ENCODE measurements at regions not wholly inside any gene's neighbourhood (a gene's known extent, or its start where the extent isn't known, plus 50 kb on each side); places are given as distances from the start of the nearest gene placed in this dataset.

- no peaks in the 10 kb centered on the region for H3K9me3 ChIP-seq (ENCODE audit: severe bottlenecking)
- H3K27me3 ChIP-seq (ENCODE audit: insufficient read depth, low read depth, severe bottlenecking): peaks cover 9% of the 10 kb centered on the region
- no peak overlapping the region for H3K27ac ChIP-seq
- no peaks in the 10 kb centered on the region for H3K36me3 ChIP-seq
- TF ChIP-seq CTCF (IDR thresholded peaks at IDR 0.05; ENCODE audit: low read depth, low read length): no peak
- no peak for DNase-seq
- no peak overlapping the region for H3K4me3 ChIP-seq (ENCODE audit: low read depth, low read length)
Measured at GRCh38 chr6:54768494-54768893, 78.1 kb upstream of the FAM83B start.

DNA sequence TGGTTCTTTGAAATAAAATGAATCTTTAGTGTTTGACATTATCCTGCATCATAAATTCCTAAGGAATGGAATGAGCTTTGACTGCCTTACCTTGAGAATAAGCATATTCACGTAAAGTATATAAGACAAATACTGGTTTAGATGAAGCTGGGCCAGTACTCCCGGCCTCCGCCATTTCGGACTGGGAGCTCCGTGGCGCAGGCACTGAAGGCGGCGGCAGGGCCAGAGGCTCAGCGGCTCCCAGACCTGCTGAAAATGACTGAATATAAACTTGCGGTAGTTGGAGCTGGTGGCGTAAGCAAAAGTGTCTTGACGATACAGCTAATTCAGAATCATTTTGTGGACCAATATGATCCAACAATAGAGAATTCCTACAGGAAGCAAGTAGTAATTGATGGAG, 76.2 kb upstream of the FAM83B start:
- peaks cover 6% of the 10 kb centered on the region for H3K27me3 ChIP-seq (ENCODE audit: insufficient read depth, low read depth, severe bottlenecking)
- no peak overlapping the region for H3K27ac ChIP-seq
- no peaks in the 10 kb centered on the region for H3K9me3 ChIP-seq (ENCODE audit: severe bottlenecking)
- no peak for TF ChIP-seq CTCF (IDR thresholded peaks at IDR 0.05; ENCODE audit: low read depth, low read length)
- no peak for DNase-seq
- H3K4me3 ChIP-seq (ENCODE audit: low read depth, low read length): no peak overlapping the region
- H3K36me3 ChIP-seq: no peaks in the 10 kb centered on the region

- no peaks in the 10 kb centered on the region for H3K36me3 ChIP-seq
- H3K9me3 ChIP-seq (ENCODE audit: severe bottlenecking): no peaks in the 10 kb centered on the region
- no peak for DNase-seq
- H3K27ac ChIP-seq: no peak overlapping the region
- no peak overlapping the region for H3K4me3 ChIP-seq (ENCODE audit: low read depth, low read length)
- H3K27me3 ChIP-seq (ENCODE audit: insufficient read depth, low read depth, severe bottlenecking): peaks cover 6% of the 10 kb centered on the region
- TF ChIP-seq CTCF (IDR thresholded peaks at IDR 0.05; ENCODE audit: low read depth, low read length): no peak
Measured at GRCh38 chr6:54771968-54772367, 74.6 kb upstream of the FAM83B start.

GRCh38 chr6:54772610-54773009, 74.0 kb upstream of the FAM83B start:
- no peak for TF ChIP-seq CTCF (IDR thresholded peaks at IDR 0.05; ENCODE audit: low read depth, low read length)
- Histone ChIP-seq H3K36me3 (no peaks in the 10 kb centered on the region), H3K27me3 (ENCODE audit: insufficient read depth, low read depth, severe bottlenecking) (peaks cover 6% of the 10 kb centered on the region), H3K4me3 (ENCODE audit: low read depth, low read length) (no peak overlapping the region), H3K9me3 (ENCODE audit: severe bottlenecking) (no peaks in the 10 kb centered on the region), H3K27ac (no peak overlapping the region)
- DNase-seq: no peak

- Histone ChIP-seq H3K27me3 (ENCODE audit: insufficient read depth, low read depth, severe bottlenecking) (no peaks in the 10 kb centered on the region), H3K36me3 (no peaks in the 10 kb centered on the region), H3K4me3 (ENCODE audit: low read depth, low read length) (no peak overlapping the region), H3K9me3 (ENCODE audit: severe bottlenecking) (no peaks in the 10 kb centered on the region), H3K27ac (no peak overlapping the region)
- DNase-seq: no peak
- TF ChIP-seq CTCF (IDR thresholded peaks at IDR 0.05; ENCODE audit: low read depth, low read length): no peak
Measured at GRCh38 chr6:54775576-54775975, 71.0 kb upstream of the FAM83B start.

DNA sequence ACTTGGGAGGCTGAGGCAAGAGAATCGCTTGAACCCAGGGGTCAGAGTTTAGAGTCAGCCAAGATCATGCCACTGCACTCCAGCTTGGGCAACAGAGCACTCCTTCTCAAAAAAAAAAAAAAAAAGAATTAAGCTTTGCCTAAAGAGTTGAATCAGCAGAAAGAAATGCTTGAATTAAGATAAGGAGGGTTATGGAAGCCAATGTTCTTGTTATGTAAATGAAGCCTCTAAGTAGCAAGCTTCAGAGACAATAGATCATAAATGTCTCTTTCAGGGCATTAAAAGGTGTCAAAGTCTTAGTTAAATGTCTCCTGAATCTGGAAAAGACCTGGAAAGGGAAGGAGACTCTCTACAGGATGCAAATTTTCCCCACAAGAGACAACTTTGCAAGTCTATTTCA, 69.7 kb upstream of the FAM83B start:
- H3K4me3 ChIP-seq (ENCODE audit: low read depth, low read length): no peak overlapping the region
- DNase-seq: no peak
- TF ChIP-seq CTCF (IDR thresholded peaks at IDR 0.05; ENCODE audit: low read depth, low read length): no peak
- no peaks in the 10 kb centered on the region for H3K27me3 ChIP-seq (ENCODE audit: insufficient read depth, low read depth, severe bottlenecking)
- H3K27ac ChIP-seq: no peak overlapping the region
- H3K36me3 ChIP-seq: no peaks in the 10 kb centered on the region
- no peaks in the 10 kb centered on the region for H3K9me3 ChIP-seq (ENCODE audit: severe bottlenecking)

Measured in WERI-Rb-1 (cell line).